SK-N-SH (cell line): ENCODE measurements at regions not wholly inside any gene's neighbourhood (a gene's known extent, or its start where the extent isn't known, plus 50 kb on each side); places are given as distances from the start of the nearest gene placed in this dataset.

ENCODE experiments used
- CTCF ChIA-PET: fragments of 300-600, 350-600 bp; formaldehyde crosslinking; extraction: SDS; loops from one replicate; lab custom pipeline; 2021; lab: Yijun Ruan, JAX
- POLR2A ChIA-PET: fragments of 350-600 bp; sonication (Branson Sonifier 250); formaldehyde crosslinking; extraction: SDS; loops from one replicate; lab custom pipeline; 2020; ENCODE audit warnings: antibody characterized with exemption, inconsistent platforms; lab: Yijun Ruan, JAX
- DNase-seq: peaks from one replicate; pipeline ENCODE4 v3.0.0; 2012
- H2AFZ ChIP-seq: fragments of 200-600 bp; sonication (generic); 2 replicates; pipeline ENCODE4 v1.8.1; 2016; ENCODE audit warnings: antibody characterized with exemption, mild to moderate bottlenecking, low read depth
- H3F3A ChIP-seq: fragments of 200-600 bp; sonication (generic); replicated peaks from 2 replicates; pipeline ENCODE3; 2016; ENCODE audit warnings: antibody characterized with exemption, mild to moderate bottlenecking; ENCODE audit not compliant: insufficient read depth
- H3K27ac ChIP-seq, 2 experiments: fragments of 200-500 bp in 1 of 2; fragments of 200-600 bp in 1 of 2; sonication (Bioruptor generic) in 1 of 2; sonication (generic), shearing (Covaris generic) in 1 of 2; 2 replicates each; pipeline versions ENCODE4 v1.5.1 to v1.6.1; 2014 to 2016; ENCODE audit warnings: low read depth in 2 of 2, inconsistent platforms in 1 of 2, low read length in 1 of 2, mild to moderate bottlenecking in 1 of 2, mixed read lengths in 1 of 2
- H3K27me3 ChIP-seq: fragments of 200-600 bp; sonication (generic), shearing (Covaris generic); 2 replicates; pipeline ENCODE4 v1.6.1; 2016; ENCODE audit warnings: mixed run types; ENCODE audit not compliant: insufficient read depth
- H3K36me3 ChIP-seq, 2 experiments: fragments of 200-500 bp in 1 of 2; fragments of 200-600 bp in 1 of 2; sonication (Bioruptor generic) in 1 of 2; sonication (generic) in 1 of 2; replicated peaks in 1 of 2; 2 replicates each; pipeline versions ENCODE3 to v1.5.1; 2014 to 2016; ENCODE audit warnings: low read length in 1 of 2, mild to moderate bottlenecking in 1 of 2; ENCODE audit not compliant: insufficient read depth in 2 of 2, control insufficient read depth in 1 of 2
- H3K4me1 ChIP-seq, 2 experiments: fragments of 200-500 bp in 1 of 2; fragments of 200-600 bp in 1 of 2; sonication (Bioruptor generic) in 1 of 2; sonication (generic), shearing (Covaris generic) in 1 of 2; 2 replicates each; pipeline versions ENCODE4 v1.5.1 to v1.6.1; 2014 to 2016; ENCODE audit warnings: low read depth in 1 of 2, low read length in 1 of 2, mixed run types in 1 of 2; ENCODE audit not compliant: insufficient read depth in 2 of 2, control insufficient read depth in 1 of 2
- H3K4me2 ChIP-seq: fragments of 200-600 bp; sonication (generic), shearing (Covaris generic); 2 replicates; pipeline ENCODE4 v1.6.1; 2017; ENCODE audit warnings: mixed run types
- H3K4me3 ChIP-seq, 2 experiments: fragments of 200-500 bp in 1 of 2; fragments of 200-600 bp in 1 of 2; sonication (Bioruptor generic) in 1 of 2; sonication (generic), shearing (Covaris generic) in 1 of 2; 2 replicates each; pipeline versions ENCODE4 v1.5.1 to v1.8.1; 2014 to 2016; ENCODE audit warnings: low read depth in 2 of 2, inconsistent platforms in 1 of 2, low read length in 1 of 2, mild to moderate bottlenecking in 1 of 2, mixed read lengths in 1 of 2, moderate library complexity in 1 of 2
- H3K79me2 ChIP-seq: fragments of 200-600 bp; sonication (generic); 2 replicates; pipeline ENCODE4 v1.8.1; 2017; ENCODE audit warnings: mild to moderate bottlenecking; ENCODE audit not compliant: insufficient read depth
- H3K9ac ChIP-seq: fragments of 200-600 bp; sonication (generic); 2 replicates; pipeline ENCODE4 v1.6.1; 2017; ENCODE audit warnings: mixed run types
- H3K9me2 ChIP-seq: fragments of 200-600 bp; sonication (generic); 2 replicates; pipeline ENCODE4 v1.6.1; 2017; ENCODE audit warnings: mixed run types
- H3K9me3 ChIP-seq: fragments of 200-600 bp; sonication (generic); 2 replicates; pipeline ENCODE4 v1.6.1; 2017; ENCODE audit warnings: mixed run types, mild to moderate bottlenecking, moderate library complexity
- H4K20me1 ChIP-seq: fragments of 200-600 bp; sonication (generic); 2 replicates; pipeline ENCODE4 v1.6.1; 2017; ENCODE audit warnings: mild to moderate bottlenecking, mixed run types; ENCODE audit not compliant: insufficient read depth
- EZH2phosphoT487 ChIP-seq: fragments of 200-600 bp; sonication (generic); IDR thresholded peaks from 2 replicates; pipeline ENCODE4 v1.6.1; 2017; ENCODE audit warnings: low read depth, mixed run types, mild to moderate bottlenecking, antibody characterized with exemption, moderate library complexity, borderline replicate concordance
- FOSL2 ChIP-seq: IDR thresholded peaks from 2 replicates; pipeline ENCODE4 v1.4.0; 2012; ENCODE audit warnings: low read depth, mild to moderate bottlenecking, moderate library complexity, borderline replicate concordance
- FOXJ3 ChIP-seq: sonication (generic); formaldehyde crosslinking; IDR thresholded peaks from 2 replicates; pipeline ENCODE4 v1.5.1; 2020; ENCODE audit warnings: mild to moderate bottlenecking, missing genetic modification reagents
- GATA2 ChIP-seq: sonication (generic); formaldehyde crosslinking; IDR thresholded peaks from 2 replicates; pipeline ENCODE4 v1.5.0; 2020; ENCODE audit warnings: mild to moderate bottlenecking, missing genetic modification reagents
- MEF2A ChIP-seq: IDR thresholded peaks from 2 replicates; pipeline ENCODE4 v1.4.0; 2012; ENCODE audit warnings: low read depth, borderline replicate concordance
- MXI1 ChIP-seq: IDR thresholded peaks from 2 replicates; pipeline ENCODE4 v1.6.1; 2012; ENCODE audit warnings: mild to moderate bottlenecking, low read depth, low read length, improper control_type of control experiment
- NFIC ChIP-seq: IDR thresholded peaks from 2 replicates; pipeline ENCODE4 v1.4.0; 2012; ENCODE audit warnings: borderline replicate concordance
- NRF1 ChIP-seq: IDR thresholded peaks from 2 replicates; pipeline ENCODE4 v1.6.1; 2012; ENCODE audit warnings: low read depth, mild to moderate bottlenecking, low read length
- POLR2AphosphoS5 ChIP-seq: IDR thresholded peaks from 2 replicates; pipeline ENCODE4 v1.6.1; 2012; ENCODE audit warnings: low read depth, low read length
- RAD21 ChIP-seq: IDR thresholded peaks from 2 replicates; pipeline ENCODE4 v1.6.1; 2012; ENCODE audit warnings: mild to moderate bottlenecking, low read length
- RCOR1 ChIP-seq: fragments of 150-350 bp; IDR thresholded peaks from 2 replicates; pipeline ENCODE4 v1.6.1; 2017; ENCODE audit warnings: antibody characterized with exemption, low read length
- SIN3A ChIP-seq: IDR thresholded peaks from 2 replicates; pipeline ENCODE4 v1.6.1; 2012; ENCODE audit warnings: low read depth, mild to moderate bottlenecking, low read length, moderate library complexity, borderline replicate concordance
- WGBS: methylation state at CpG from one replicate; pipeline ENCODE4 v1.1.6; 2017; ENCODE audit warnings: low lambda C conversion rate; 5-methylcytosine and 5-hydroxymethylcytosine counted together
- TF ChIP-seq, protein P1 (sequence below): fragments of 150-350 bp; IDR thresholded peaks from 2 replicates; pipeline ENCODE4 v1.6.1; 2016; ENCODE audit warnings: mild to moderate bottlenecking, low read depth, low read length
- TF ChIP-seq, protein P2 (sequence below): IDR thresholded peaks from 2 replicates; pipeline ENCODE4 v1.4.0; 2012; ENCODE audit warnings: low read depth
- TF ChIP-seq, protein P3 (sequence below): IDR thresholded peaks from 2 replicates; pipeline ENCODE4 v1.4.0; 2012; ENCODE audit warnings: low read depth, borderline replicate concordance
- TF ChIP-seq, protein P4 (sequence below): IDR thresholded peaks from 2 replicates; pipeline ENCODE4 v1.4.0; 2012; ENCODE audit warnings: low read depth, borderline replicate concordance

DNA sequence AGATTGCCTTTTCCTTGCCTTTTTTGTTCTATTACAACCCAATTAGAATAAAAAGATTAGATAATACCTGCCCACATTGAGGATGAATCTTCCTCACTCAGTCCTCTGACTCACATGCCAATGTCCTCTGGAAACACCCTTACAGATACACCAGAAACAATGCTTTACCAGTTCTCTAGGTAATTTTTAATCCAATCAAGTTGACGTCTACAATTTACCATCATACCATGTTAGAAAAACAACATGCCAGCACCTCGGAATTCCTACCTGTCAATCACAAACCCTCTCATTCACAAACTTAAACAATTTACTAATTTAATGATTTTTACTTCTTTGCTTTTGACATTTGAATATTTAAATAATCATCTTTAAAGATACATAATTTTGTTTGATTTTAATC is 953.8 kb downstream of the TRHDE start:
- TF ChIP-seq RAD21, result no peak
- TF ChIP-seq, protein P1, sequence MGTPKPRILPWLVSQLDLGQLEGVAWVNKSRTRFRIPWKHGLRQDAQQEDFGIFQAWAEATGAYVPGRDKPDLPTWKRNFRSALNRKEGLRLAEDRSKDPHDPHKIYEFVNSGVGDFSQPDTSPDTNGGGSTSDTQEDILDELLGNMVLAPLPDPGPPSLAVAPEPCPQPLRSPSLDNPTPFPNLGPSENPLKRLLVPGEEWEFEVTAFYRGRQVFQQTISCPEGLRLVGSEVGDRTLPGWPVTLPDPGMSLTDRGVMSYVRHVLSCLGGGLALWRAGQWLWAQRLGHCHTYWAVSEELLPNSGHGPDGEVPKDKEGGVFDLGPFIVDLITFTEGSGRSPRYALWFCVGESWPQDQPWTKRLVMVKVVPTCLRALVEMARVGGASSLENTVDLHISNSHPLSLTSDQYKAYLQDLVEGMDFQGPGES, result no peak
- TF ChIP-seq, protein P2, sequence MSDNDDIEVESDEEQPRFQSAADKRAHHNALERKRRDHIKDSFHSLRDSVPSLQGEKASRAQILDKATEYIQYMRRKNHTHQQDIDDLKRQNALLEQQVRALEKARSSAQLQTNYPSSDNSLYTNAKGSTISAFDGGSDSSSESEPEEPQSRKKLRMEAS, result no peak
- no peak for TF ChIP-seq FOXJ3 (CRISPR knock-in tag)
- TF ChIP-seq NFIC, result no peak
- no peak for TF ChIP-seq MXI1
- no peak for TF ChIP-seq NRF1
- no peak for TF ChIP-seq FOSL2
- TF ChIP-seq POLR2AphosphoS5, result no peak
- TF ChIP-seq, protein P3, sequence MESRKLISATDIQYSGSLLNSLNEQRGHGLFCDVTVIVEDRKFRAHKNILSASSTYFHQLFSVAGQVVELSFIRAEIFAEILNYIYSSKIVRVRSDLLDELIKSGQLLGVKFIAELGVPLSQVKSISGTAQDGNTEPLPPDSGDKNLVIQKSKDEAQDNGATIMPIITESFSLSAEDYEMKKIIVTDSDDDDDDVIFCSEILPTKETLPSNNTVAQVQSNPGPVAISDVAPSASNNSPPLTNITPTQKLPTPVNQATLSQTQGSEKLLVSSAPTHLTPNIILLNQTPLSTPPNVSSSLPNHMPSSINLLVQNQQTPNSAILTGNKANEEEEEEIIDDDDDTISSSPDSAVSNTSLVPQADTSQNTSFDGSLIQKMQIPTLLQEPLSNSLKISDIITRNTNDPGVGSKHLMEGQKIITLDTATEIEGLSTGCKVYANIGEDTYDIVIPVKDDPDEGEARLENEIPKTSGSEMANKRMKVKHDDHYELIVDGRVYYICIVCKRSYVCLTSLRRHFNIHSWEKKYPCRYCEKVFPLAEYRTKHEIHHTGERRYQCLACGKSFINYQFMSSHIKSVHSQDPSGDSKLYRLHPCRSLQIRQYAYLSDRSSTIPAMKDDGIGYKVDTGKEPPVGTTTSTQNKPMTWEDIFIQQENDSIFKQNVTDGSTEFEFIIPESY, result no peak
- no peak for TF ChIP-seq RCOR1
- TF ChIP-seq EZH2phosphoT487, result no peak
- TF ChIP-seq MEF2A, result no peak
- no peak for TF ChIP-seq SIN3A
- TF ChIP-seq, protein P4, sequence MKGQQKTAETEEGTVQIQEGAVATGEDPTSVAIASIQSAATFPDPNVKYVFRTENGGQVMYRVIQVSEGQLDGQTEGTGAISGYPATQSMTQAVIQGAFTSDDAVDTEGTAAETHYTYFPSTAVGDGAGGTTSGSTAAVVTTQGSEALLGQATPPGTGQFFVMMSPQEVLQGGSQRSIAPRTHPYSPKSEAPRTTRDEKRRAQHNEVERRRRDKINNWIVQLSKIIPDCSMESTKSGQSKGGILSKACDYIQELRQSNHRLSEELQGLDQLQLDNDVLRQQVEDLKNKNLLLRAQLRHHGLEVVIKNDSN, result no peak
- TF ChIP-seq GATA2, result no peak
- Histone ChIP-seq H3K9me3 (peaks cover 10% of the 10 kb centered on the region), H4K20me1 (no peaks in the 10 kb centered on the region), H3K4me1 (no peaks in the 10 kb centered on the region; a peak in 1 of 4 replicates), H3K4me2 (no peak overlapping the region), H3K79me2 (no peaks in the 10 kb centered on the region), H3K4me3 (no peak overlapping the region), H3K9me2 (no peaks in the 10 kb centered on the region; the same call in 1 of the 2 replicates), H3K9ac (no peak overlapping the region), H3K36me3 (no peaks in the 10 kb centered on the region), H2AFZ (no peak overlapping the region), H3K27ac (no peak overlapping the region), H3K27me3 (no peaks in the 10 kb centered on the region), H3F3A (no peaks in the 10 kb centered on the region)
- no peak for DNase-seq
- WGBS, result 11% methylated on average over 2 of the region's 2 CpGs
- POLR2A ChIA-PET, result no interaction called here
- CTCF ChIA-PET, result no interaction called here
